ENCODE measurements at regions not wholly inside any gene's neighbourhood (a gene's known extent, or its start where the extent isn't known, plus 50 kb on each side); places are given as distances from the start of the nearest gene placed in this dataset.

- CTCF ChIA-PET: no interaction called here
- POLR2A ChIA-PET: no interaction called here
Observed at GRCh38 chr14:44438221-44438620, 68.9 kb downstream of the FSCB start.

DNA sequence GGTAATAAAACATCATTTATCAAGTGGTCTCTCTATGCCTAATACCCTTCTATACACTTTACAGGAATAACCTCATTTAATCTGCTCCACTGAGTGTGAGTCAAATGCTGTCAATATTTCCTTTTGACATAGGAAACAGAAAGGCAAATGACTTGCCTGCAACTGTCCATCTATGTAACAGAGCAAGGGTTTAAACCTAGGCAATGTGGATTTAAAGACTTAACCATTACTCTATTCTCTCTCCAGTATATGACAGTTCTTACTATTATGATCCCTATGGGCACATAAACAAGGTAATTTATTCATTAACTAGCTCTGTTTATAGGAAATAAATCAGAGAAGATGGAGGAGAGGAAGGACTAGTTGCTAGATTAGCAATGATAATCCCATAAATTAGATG, 70.6 kb downstream of the FSCB start:
- TF ChIP-seq, protein P1, sequence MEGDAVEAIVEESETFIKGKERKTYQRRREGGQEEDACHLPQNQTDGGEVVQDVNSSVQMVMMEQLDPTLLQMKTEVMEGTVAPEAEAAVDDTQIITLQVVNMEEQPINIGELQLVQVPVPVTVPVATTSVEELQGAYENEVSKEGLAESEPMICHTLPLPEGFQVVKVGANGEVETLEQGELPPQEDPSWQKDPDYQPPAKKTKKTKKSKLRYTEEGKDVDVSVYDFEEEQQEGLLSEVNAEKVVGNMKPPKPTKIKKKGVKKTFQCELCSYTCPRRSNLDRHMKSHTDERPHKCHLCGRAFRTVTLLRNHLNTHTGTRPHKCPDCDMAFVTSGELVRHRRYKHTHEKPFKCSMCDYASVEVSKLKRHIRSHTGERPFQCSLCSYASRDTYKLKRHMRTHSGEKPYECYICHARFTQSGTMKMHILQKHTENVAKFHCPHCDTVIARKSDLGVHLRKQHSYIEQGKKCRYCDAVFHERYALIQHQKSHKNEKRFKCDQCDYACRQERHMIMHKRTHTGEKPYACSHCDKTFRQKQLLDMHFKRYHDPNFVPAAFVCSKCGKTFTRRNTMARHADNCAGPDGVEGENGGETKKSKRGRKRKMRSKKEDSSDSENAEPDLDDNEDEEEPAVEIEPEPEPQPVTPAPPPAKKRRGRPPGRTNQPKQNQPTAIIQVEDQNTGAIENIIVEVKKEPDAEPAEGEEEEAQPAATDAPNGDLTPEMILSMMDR (IDR thresholded peaks at IDR 0.05; ENCODE audit: insufficient read depth, low read length, missing control alignments): no peak
- CTCF ChIA-PET: no interaction called here
- DNase-seq (ENCODE audit: low read depth, low spot score): no peak
- POLR2A ChIA-PET: no interaction called here
- no peak overlapping the region for H3K4me3 ChIP-seq (ENCODE audit: low read depth, low read length)

More at GRCh38 chr14:44438221-44438620, 68.9 kb downstream of the FSCB start:
- no peak for DNase-seq (ENCODE audit: low read depth, low spot score)
- no peak overlapping the region for H3K4me3 ChIP-seq (ENCODE audit: low read depth, low read length)
- TF ChIP-seq, protein P1 (IDR thresholded peaks at IDR 0.05; ENCODE audit: insufficient read depth, low read length, missing control alignments): no peak

DNA sequence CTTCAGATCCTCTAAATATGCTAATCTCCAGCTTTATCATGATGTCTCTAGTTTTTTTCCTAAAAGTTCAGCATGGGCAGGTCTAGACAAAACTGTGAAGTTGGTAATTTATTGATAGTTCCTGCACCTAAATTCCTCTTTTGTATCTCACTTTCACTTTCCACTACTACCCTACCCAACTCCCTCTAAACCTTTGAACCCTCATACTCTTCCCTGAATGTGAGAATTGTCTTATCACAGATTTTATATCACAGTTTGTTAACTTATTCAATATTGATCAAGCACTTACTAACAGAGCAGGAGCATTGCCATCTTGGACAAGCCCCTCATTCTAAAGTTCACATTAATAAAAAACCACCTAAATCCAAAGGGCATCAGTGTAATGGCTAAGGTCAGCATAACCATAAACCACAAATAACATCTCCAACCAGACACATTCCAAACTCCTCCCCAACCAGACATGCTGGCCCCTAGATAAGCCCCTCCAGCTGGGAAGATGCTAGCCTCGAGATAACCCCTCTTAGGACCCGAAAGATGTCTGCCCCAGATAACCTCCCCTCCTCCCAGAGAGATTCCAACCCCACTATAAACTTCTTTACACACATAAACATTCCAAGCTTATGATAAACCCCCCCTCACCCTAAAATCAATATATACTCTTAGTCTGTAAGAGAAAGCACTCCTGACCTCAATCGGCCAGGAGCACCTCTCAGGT, 78.7 kb downstream of the FSCB start:
- CTCF ChIA-PET: no interaction called here
- H3K4me3 ChIP-seq (ENCODE audit: low read depth, low read length): no peak overlapping the region
- no peak for DNase-seq (ENCODE audit: low read depth, low spot score)
- POLR2A ChIA-PET: no interaction called here
- TF ChIP-seq, protein P1 (IDR thresholded peaks at IDR 0.05; ENCODE audit: insufficient read depth, low read length, missing control alignments): no peak

- no peak for DNase-seq (ENCODE audit: low read depth, low spot score)
- TF ChIP-seq, protein P1 (IDR thresholded peaks at IDR 0.05; ENCODE audit: insufficient read depth, low read length, missing control alignments): no peak
- CTCF ChIA-PET: no interaction called here
- no peak overlapping the region for H3K4me3 ChIP-seq (ENCODE audit: low read depth, low read length)
- POLR2A ChIA-PET: no interaction called here
Observed at GRCh38 chr14:44422699-44423098, 84.4 kb downstream of the FSCB start.

DNA sequence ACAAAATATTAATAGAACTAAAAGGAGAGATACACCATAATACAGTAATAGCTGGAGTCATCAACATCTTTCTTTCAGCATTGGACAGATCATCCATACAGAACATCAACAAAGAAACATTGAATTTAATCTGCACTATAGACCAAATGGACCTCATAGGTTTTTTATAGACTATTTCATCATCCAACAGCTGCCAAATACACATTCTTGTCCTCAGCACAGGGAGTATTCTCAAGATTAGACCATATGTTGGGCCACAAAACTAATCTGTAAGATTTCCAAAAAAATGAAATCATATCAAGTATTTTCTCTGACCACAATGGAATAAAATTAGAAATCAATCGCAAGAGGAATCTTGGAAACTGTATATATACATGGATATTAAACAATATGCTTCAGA, 86.9 kb downstream of the FSCB start:
- H3K4me3 ChIP-seq (ENCODE audit: low read depth, low read length): no peak overlapping the region
- TF ChIP-seq, protein P1 (IDR thresholded peaks at IDR 0.05; ENCODE audit: insufficient read depth, low read length, missing control alignments): no peak
- ChIA-PET POLR2A (no interaction called here), CTCF (no interaction called here)
- DNase-seq (ENCODE audit: low read depth, low spot score): no peak

- H3K4me3 ChIP-seq (ENCODE audit: low read depth, low read length): no peak overlapping the region
- DNase-seq (ENCODE audit: low read depth, low spot score): no peak
- TF ChIP-seq, protein P1 (IDR thresholded peaks at IDR 0.05; ENCODE audit: insufficient read depth, low read length, missing control alignments): no peak
- ChIA-PET POLR2A (no interaction called here), CTCF (no interaction called here)
Observed at GRCh38 chr14:44418856-44419255, 88.2 kb downstream of the FSCB start.
